ENCODE measurements at regions not wholly inside any gene's neighbourhood (a gene's known extent, or its start where the extent isn't known, plus 50 kb on each side); places are given as distances from the start of the nearest gene placed in this dataset.

GRCh38 chr4:35286434-35286833 lies 957.9 kb downstream of the ARAP2 start:
- no peak for DNase-seq

GRCh38 chr4:35300996-35301774 lies 943.1 kb downstream of the ARAP2 start:
- DNase-seq: no peak

GRCh38 chr4:35315419-35315818 lies 928.9 kb downstream of the ARAP2 start:
- DNase-seq: no peak

- DNase-seq: no peak
Measured at GRCh38 chr4:35325908-35326453, 918.3 kb downstream of the ARAP2 start.

GRCh38 chr4:35342833-35343232 lies 901.5 kb downstream of the ARAP2 start:
- no peak for DNase-seq

- DNase-seq: no peak
Measured at GRCh38 chr4:35347276-35347675, 897.0 kb downstream of the ARAP2 start.

- no peak for DNase-seq
Measured at GRCh38 chr4:35358001-35358584, 886.2 kb downstream of the ARAP2 start.

GRCh38 chr4:35364321-35364870 lies 879.9 kb downstream of the ARAP2 start:
- no peak for DNase-seq

- DNase-seq: no peak
Measured at GRCh38 chr4:35365186-35365585, 879.1 kb downstream of the ARAP2 start.

GRCh38 chr4:35399912-35400311 lies 844.4 kb downstream of the ARAP2 start:
- DNase-seq: no peak

GRCh38 chr4:35423104-35423503 lies 821.2 kb downstream of the ARAP2 start:
- DNase-seq: no peak

- no peak for DNase-seq
Measured at GRCh38 chr4:35447474-35447873, 796.8 kb downstream of the ARAP2 start.

- DNase-seq: no peak
Measured at GRCh38 chr4:35459045-35459444, 785.3 kb downstream of the ARAP2 start.

GRCh38 chr4:35461931-35462659 lies 782.2 kb downstream of the ARAP2 start:
- DNase-seq: no peak

GRCh38 chr4:35463251-35463952 lies 780.9 kb downstream of the ARAP2 start:
- DNase-seq: no peak

GRCh38 chr4:35464964-35465528 lies 779.3 kb downstream of the ARAP2 start:
- DNase-seq: no peak

- no peak for DNase-seq
Measured at GRCh38 chr4:35491093-35491492, 753.2 kb downstream of the ARAP2 start.

- no peak for DNase-seq
Measured at GRCh38 chr4:35493977-35494376, 750.3 kb downstream of the ARAP2 start.

GRCh38 chr4:35494955-35495354 lies 749.4 kb downstream of the ARAP2 start:
- DNase-seq: no peak

GRCh38 chr4:35500812-35501211 lies 743.5 kb downstream of the ARAP2 start:
- DNase-seq: no peak

- DNase-seq: no peak
Measured at GRCh38 chr4:35503435-35503834, 740.9 kb downstream of the ARAP2 start.

- no peak for DNase-seq
Measured at GRCh38 chr4:35506161-35506560, 738.2 kb downstream of the ARAP2 start.
